ENCODE measurements at regions not wholly inside any gene's neighbourhood (a gene's known extent, or its start where the extent isn't known, plus 50 kb on each side); places are given as distances from the start of the nearest gene placed in this dataset.
"Not testable (repeated sequence)": the region's sequence is repeated elsewhere in the genome, so short reads cannot be mapped to it uniquely, and the experiment has no call there.

- DNase-seq (ENCODE audit: low read depth), result no peak
Measured at GRCh38 chr2:52289741-52290140, 1257.8 kb upstream of the NRXN1 start.

- DNase-seq (ENCODE audit: low read depth), result peak; percentile 8
Measured at GRCh38 chr2:52288596-52288995, 1256.7 kb upstream of the NRXN1 start.

- DNase-seq (ENCODE audit: low read depth), result peak; percentile 65
Measured at GRCh38 chr2:52269696-52270485, 1238.0 kb upstream of the NRXN1 start.

- no peak for DNase-seq (ENCODE audit: low read depth)
Measured at GRCh38 chr2:52264911-52265310, 1233.0 kb upstream of the NRXN1 start.

- DNase-seq (ENCODE audit: low read depth), result no peak
Measured at GRCh38 chr2:52264488-52264887, 1232.6 kb upstream of the NRXN1 start.

- DNase-seq (ENCODE audit: low read depth), result no peak
Measured at GRCh38 chr2:52260904-52261303, 1229.0 kb upstream of the NRXN1 start.

GRCh38 chr2:52258967-52259366 is 1227.0 kb upstream of the NRXN1 start:
- not testable (repeated sequence) for DNase-seq (ENCODE audit: low read depth)

GRCh38 chr2:52258038-52258437 is 1226.1 kb upstream of the NRXN1 start:
- no peak for DNase-seq (ENCODE audit: low read depth)

GRCh38 chr2:52253416-52253980 is 1221.6 kb upstream of the NRXN1 start:
- no peak for DNase-seq (ENCODE audit: low read depth)

- DNase-seq (ENCODE audit: low read depth), result no peak
Measured at GRCh38 chr2:52238782-52239181, 1206.8 kb upstream of the NRXN1 start.

GRCh38 chr2:52222128-52222527 is 1190.2 kb upstream of the NRXN1 start:
- peak; percentile 45 for DNase-seq (ENCODE audit: low read depth)

- no peak for DNase-seq (ENCODE audit: low read depth)
Measured at GRCh38 chr2:52220393-52220792, 1188.5 kb upstream of the NRXN1 start.

- DNase-seq (ENCODE audit: low read depth), result no peak
Measured at GRCh38 chr2:52210611-52211010, 1178.7 kb upstream of the NRXN1 start.

- no peak for DNase-seq (ENCODE audit: low read depth)
Measured at GRCh38 chr2:52210161-52210560, 1178.2 kb upstream of the NRXN1 start.

- no peak for DNase-seq (ENCODE audit: low read depth)
Measured at GRCh38 chr2:52194342-52194741, 1162.4 kb upstream of the NRXN1 start.

GRCh38 chr2:52193804-52194203 is 1161.9 kb upstream of the NRXN1 start:
- no peak for DNase-seq (ENCODE audit: low read depth)

GRCh38 chr2:52192656-52193055 is 1160.7 kb upstream of the NRXN1 start:
- DNase-seq (ENCODE audit: low read depth), result no peak

- no peak for DNase-seq (ENCODE audit: low read depth)
Measured at GRCh38 chr2:52181080-52181479, 1149.1 kb upstream of the NRXN1 start.

- no peak for DNase-seq (ENCODE audit: low read depth)
Measured at GRCh38 chr2:52178845-52179244, 1146.9 kb upstream of the NRXN1 start.

- DNase-seq (ENCODE audit: low read depth), result no peak
Measured at GRCh38 chr2:52145005-52145404, 1113.1 kb upstream of the NRXN1 start.

- no peak for DNase-seq (ENCODE audit: low read depth)
Measured at GRCh38 chr2:52144590-52144989, 1112.7 kb upstream of the NRXN1 start.

GRCh38 chr2:52141076-52141475 is 1109.1 kb upstream of the NRXN1 start:
- DNase-seq (ENCODE audit: low read depth), result no peak

- DNase-seq (ENCODE audit: low read depth), result no peak
Measured at GRCh38 chr2:52139241-52139640, 1107.3 kb upstream of the NRXN1 start.

- no peak for DNase-seq (ENCODE audit: low read depth)
Measured at GRCh38 chr2:52135235-52135634, 1103.3 kb upstream of the NRXN1 start.

Measured in non-pigmented ciliary epithelial cell (primary cell).